Glutamatergic neuron (in vitro differentiated cells): ENCODE measurements at regions not wholly inside any gene's neighbourhood (a gene's known extent, or its start where the extent isn't known, plus 50 kb on each side); places are given as distances from the start of the nearest gene placed in this dataset.

Experiments used
- DNase-seq: peaks from one replicate; pipeline ENCODE4 v3.0.0; 2022
- H3K27ac Mint-ChIP-seq: one replicate; pipeline ENCODE4 v1.8.0; 2020; ENCODE audit warnings: mild to moderate bottlenecking, mixed read lengths, inconsistent platforms; ENCODE audit not compliant: unreplicated experiment
- H3K27me3 Mint-ChIP-seq: one replicate; pipeline ENCODE4 v1.8.0; 2020; ENCODE audit warnings: mild to moderate bottlenecking, moderate library complexity, mixed read lengths, inconsistent platforms; ENCODE audit not compliant: unreplicated experiment
- H3K36me3 Mint-ChIP-seq: one replicate; pipeline ENCODE4 v1.8.0; 2020; ENCODE audit warnings: mild to moderate bottlenecking, mixed read lengths, inconsistent platforms; ENCODE audit not compliant: unreplicated experiment
- H3K4me1 Mint-ChIP-seq: one replicate; pipeline ENCODE4 v1.8.0; 2020; ENCODE audit warnings: mild to moderate bottlenecking, low read depth, mixed read lengths, inconsistent platforms; ENCODE audit not compliant: unreplicated experiment
- H3K4me3 Mint-ChIP-seq: one replicate; pipeline ENCODE4 v1.8.0; 2020; ENCODE audit warnings: mild to moderate bottlenecking, mixed read lengths, inconsistent platforms; ENCODE audit not compliant: unreplicated experiment
- H3K9me3 Mint-ChIP-seq: one replicate; pipeline ENCODE4 v1.8.0; 2020; ENCODE audit warnings: mild to moderate bottlenecking, moderate library complexity, mixed read lengths, inconsistent platforms; ENCODE audit not compliant: unreplicated experiment
- CTCF ChIP-seq: fragments of 200-600 bp; sonication (generic); IDR thresholded peaks from one replicate; pipeline ENCODE4 v1.5.0; 2021; ENCODE audit not compliant: partially characterized antibody, unreplicated experiment

- no peak for DNase-seq
- Mint-ChIP-seq H3K27ac (no peak overlapping the region), H3K4me3 (no peak overlapping the region), H3K9me3 (peaks cover 2% of the 10 kb centered on the region), H3K27me3 (no peaks in the 10 kb centered on the region), H3K36me3 (no peaks in the 10 kb centered on the region), H3K4me1 (no peaks in the 10 kb centered on the region)
- no peak for TF ChIP-seq CTCF
Measured at GRCh38 chr10:71021402-71021801, 133.0 kb upstream of the PCBD1 start.

- Mint-ChIP-seq H3K27me3 (no peaks in the 10 kb centered on the region), H3K9me3 (peaks cover 2% of the 10 kb centered on the region), H3K27ac (no peak overlapping the region)
Measured at GRCh38 chr10:71023704-71024283, 135.4 kb upstream of the PCBD1 start.

DNA sequence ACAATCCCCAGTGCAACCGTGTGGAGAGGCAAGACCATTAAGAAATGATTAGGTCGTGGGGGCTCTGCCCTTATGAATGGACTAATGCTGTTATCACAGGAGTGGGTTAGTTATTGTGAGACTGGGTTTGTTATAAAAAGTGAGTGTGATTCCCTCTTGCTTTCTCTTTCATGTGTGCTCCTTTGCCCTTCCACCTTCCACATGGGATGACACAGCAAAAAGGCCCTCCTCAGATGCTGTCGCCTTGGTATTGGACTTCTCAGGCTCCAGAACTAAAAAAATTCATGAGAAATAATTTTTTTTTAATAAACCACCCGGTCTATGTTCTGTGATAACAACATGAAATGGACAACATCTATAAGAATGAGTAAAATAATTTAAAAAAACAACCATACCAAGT is 136.1 kb upstream of the PCBD1 start:
- TF ChIP-seq CTCF, result no peak
- Mint-ChIP-seq H3K4me1 (no peaks in the 10 kb centered on the region), H3K27ac (no peak overlapping the region), H3K4me3 (no peak overlapping the region), H3K9me3 (peaks cover 2% of the 10 kb centered on the region), H3K27me3 (no peaks in the 10 kb centered on the region), H3K36me3 (no peaks in the 10 kb centered on the region)
- no peak for DNase-seq

More at GRCh38 chr10:71023704-71024283, 135.4 kb upstream of the PCBD1 start:
- Mint-ChIP-seq H3K4me3 (no peak overlapping the region), H3K36me3 (no peaks in the 10 kb centered on the region), H3K4me1 (no peaks in the 10 kb centered on the region)
- TF ChIP-seq CTCF, result no peak
- no peak for DNase-seq

- Mint-ChIP-seq H3K4me1 (no peaks in the 10 kb centered on the region), H3K36me3 (no peaks in the 10 kb centered on the region)
Measured at GRCh38 chr10:71025535-71025934, 137.2 kb upstream of the PCBD1 start.

More at GRCh38 chr10:71025535-71025934, 137.2 kb upstream of the PCBD1 start:
- TF ChIP-seq CTCF, result no peak
- H3K4me3 Mint-ChIP-seq, result no peak overlapping the region
- no peak for DNase-seq
- peaks cover 2% of the 10 kb centered on the region for H3K9me3 Mint-ChIP-seq
- H3K27me3 Mint-ChIP-seq, result no peaks in the 10 kb centered on the region
- no peak overlapping the region for H3K27ac Mint-ChIP-seq
